C4-2B (cell line): ENCODE measurements at regions not wholly inside any gene's neighbourhood (a gene's known extent, or its start where the extent isn't known, plus 50 kb on each side); places are given as distances from the start of the nearest gene placed in this dataset.

ENCODE experiments used
- ZFX ChIP-seq: fragments of 450-650 bp; IDR thresholded peaks from 2 replicates; pipeline ENCODE4 v1.6.1; 2017
- TF ChIP-seq, protein P1 (sequence below): fragments of 450-650 bp; conservative IDR thresholded peaks from 2 replicates; pipeline ENCODE4 v1.5.1; 2017; ENCODE audit warnings: mild to moderate bottlenecking

DNA sequence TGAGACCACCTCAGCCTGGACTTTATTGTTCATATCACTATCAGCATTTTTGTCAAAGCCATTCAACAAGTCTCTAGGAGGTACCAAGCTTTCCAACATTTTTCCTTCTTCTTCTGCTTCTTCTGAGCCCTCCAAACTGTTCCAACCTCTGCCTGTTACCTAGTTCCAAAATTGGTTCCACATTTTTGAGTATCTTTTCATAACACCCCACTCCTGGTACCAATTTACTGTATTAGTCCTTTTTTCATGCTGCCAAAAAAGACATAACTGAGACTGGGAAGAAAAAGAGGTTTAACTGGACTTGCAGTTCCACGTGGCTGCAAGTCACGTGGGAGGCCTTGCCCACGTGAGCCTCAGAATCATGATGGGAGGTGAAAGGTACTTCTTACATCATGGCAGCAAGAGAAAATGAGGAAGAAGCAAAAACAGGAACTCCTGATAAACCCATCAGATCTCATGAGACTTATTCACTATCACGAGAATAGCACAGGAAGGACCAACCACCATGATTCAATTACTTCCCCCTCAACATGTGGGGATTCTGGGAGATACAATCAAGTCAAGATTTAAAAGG, 215.1 kb downstream of the PCDH17 start:
- TF ChIP-seq ZFX = no peak
- TF ChIP-seq, protein P1, sequence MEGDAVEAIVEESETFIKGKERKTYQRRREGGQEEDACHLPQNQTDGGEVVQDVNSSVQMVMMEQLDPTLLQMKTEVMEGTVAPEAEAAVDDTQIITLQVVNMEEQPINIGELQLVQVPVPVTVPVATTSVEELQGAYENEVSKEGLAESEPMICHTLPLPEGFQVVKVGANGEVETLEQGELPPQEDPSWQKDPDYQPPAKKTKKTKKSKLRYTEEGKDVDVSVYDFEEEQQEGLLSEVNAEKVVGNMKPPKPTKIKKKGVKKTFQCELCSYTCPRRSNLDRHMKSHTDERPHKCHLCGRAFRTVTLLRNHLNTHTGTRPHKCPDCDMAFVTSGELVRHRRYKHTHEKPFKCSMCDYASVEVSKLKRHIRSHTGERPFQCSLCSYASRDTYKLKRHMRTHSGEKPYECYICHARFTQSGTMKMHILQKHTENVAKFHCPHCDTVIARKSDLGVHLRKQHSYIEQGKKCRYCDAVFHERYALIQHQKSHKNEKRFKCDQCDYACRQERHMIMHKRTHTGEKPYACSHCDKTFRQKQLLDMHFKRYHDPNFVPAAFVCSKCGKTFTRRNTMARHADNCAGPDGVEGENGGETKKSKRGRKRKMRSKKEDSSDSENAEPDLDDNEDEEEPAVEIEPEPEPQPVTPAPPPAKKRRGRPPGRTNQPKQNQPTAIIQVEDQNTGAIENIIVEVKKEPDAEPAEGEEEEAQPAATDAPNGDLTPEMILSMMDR = no peak
